Panc1 (cell line): ENCODE measurements at regions not wholly inside any gene's neighbourhood (a gene's known extent, or its start where the extent isn't known, plus 50 kb on each side); places are given as distances from the start of the nearest gene placed in this dataset.

Experiments
- CTCF ChIP-seq: fragments of 450-650 bp; IDR thresholded peaks from 2 replicates; pipeline ENCODE4 v1.5.1; 2017; ENCODE audit warnings: mild to moderate bottlenecking
- POLR2AphosphoS5 ChIP-seq: IDR thresholded peaks from 2 replicates; pipeline ENCODE4 v1.6.1; 2012; ENCODE audit warnings: mild to moderate bottlenecking, low read depth, low read length, moderate library complexity
- REST ChIP-seq, 2 experiments: IDR thresholded peaks; 2 replicates each; pipeline ENCODE4 v1.6.1; 2011 to 2012; ENCODE audit warnings: low read depth in 2 of 2, control low read depth in 1 of 2, low read length in 1 of 2, mild to moderate bottlenecking in 1 of 2, moderate library complexity in 1 of 2; ENCODE audit not compliant: insufficient read depth in 1 of 2

- TF ChIP-seq CTCF (no peak), POLR2AphosphoS5 (no peak), REST (IDR thresholded peaks at IDR 0.05; ENCODE audit: insufficient read depth in 1 of 2, low read depth in 2 of 2, low read length in 1 of 2) (no peak)
These were observed 120.1 kb downstream of the SNX18 start for GRCh38 chr5:54637654-54638053.
